GM12891 (cell line): ENCODE measurements at regions not wholly inside any gene's neighbourhood (a gene's known extent, or its start where the extent isn't known, plus 50 kb on each side); places are given as distances from the start of the nearest gene placed in this dataset.

Experiments
- POLR2A ChIP-seq: IDR thresholded peaks from 2 replicates; pipeline ENCODE4 v1.6.1; 2011; ENCODE audit warnings: low read depth, low read length, control low read depth
- POLR2AphosphoS5 ChIP-seq: IDR thresholded peaks from 2 replicates; pipeline ENCODE4 v1.6.1; 2011; ENCODE audit warnings: low read depth, low read length, control low read depth
- SPI1 ChIP-seq: IDR thresholded peaks from 2 replicates; pipeline ENCODE4 v1.6.1; 2011; ENCODE audit warnings: low read depth, low read length, control low read depth
- TAF1 ChIP-seq: IDR thresholded peaks from 2 replicates; pipeline ENCODE4 v1.6.1; 2011; ENCODE audit warnings: low read depth, low read length, control low read depth

DNA sequence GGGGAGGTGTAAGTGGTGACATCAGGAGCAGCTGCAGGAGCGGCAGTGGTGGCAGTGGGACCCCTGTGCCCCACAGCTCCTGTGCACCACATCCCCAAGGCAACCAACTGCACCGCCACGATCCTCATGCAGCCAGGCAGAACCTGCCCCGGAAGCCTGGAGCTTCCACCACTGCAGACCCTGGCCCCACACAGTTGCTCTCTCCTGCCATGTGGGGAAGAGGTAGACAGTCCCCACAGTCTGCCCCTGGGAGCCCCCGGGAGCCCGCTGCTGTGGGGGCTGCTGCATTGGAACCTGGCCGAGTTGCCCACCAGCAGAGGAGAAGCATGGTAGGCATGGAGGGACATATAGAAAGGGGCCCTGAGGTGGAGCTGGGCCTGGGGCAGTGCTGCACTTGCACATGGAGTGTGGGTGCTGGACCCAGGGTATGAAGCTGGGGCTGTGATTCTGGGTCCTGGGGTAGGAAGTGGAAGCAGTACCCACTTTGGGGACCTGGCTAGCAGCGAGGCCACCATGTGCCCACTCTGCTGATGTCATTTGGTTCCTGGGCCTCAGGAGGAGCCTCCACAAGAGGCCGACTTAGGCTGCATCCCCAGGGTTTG is 623.3 kb upstream of the LRRTM4 start:
- TF ChIP-seq POLR2AphosphoS5, result no peak
- no peak for TF ChIP-seq POLR2A
- no peak for TF ChIP-seq TAF1
- no peak for TF ChIP-seq SPI1
